ENCODE measurements at regions not wholly inside any gene's neighbourhood (a gene's known extent, or its start where the extent isn't known, plus 50 kb on each side); places are given as distances from the start of the nearest gene placed in this dataset.

DNA sequence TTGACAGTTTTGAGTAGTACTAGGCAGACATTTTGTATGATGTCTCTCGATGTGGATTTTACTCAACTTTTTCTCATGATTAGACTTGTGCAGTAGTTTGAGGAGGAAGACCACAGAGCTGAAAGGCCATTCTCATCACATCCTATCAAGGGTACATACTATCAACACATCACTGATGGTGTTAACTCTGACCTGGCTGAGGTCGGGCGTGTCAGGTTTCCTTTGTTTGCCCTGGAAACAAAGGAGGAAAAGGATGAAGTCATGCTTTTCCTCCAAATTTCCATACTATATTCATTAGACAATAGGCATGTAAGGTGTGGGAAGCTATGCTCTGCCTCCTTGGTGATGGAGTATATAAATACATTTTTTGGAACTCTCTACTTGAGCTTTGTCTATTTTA is 211.1 kb downstream of the DSEL start:
- TF ChIP-seq, protein P1, sequence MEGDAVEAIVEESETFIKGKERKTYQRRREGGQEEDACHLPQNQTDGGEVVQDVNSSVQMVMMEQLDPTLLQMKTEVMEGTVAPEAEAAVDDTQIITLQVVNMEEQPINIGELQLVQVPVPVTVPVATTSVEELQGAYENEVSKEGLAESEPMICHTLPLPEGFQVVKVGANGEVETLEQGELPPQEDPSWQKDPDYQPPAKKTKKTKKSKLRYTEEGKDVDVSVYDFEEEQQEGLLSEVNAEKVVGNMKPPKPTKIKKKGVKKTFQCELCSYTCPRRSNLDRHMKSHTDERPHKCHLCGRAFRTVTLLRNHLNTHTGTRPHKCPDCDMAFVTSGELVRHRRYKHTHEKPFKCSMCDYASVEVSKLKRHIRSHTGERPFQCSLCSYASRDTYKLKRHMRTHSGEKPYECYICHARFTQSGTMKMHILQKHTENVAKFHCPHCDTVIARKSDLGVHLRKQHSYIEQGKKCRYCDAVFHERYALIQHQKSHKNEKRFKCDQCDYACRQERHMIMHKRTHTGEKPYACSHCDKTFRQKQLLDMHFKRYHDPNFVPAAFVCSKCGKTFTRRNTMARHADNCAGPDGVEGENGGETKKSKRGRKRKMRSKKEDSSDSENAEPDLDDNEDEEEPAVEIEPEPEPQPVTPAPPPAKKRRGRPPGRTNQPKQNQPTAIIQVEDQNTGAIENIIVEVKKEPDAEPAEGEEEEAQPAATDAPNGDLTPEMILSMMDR (IDR thresholded peaks at IDR 0.05), result no peak
- no peak for TF ChIP-seq POLR2A (IDR thresholded peaks at IDR 0.05)
- no peak for TF ChIP-seq POLR2AphosphoS5 (IDR thresholded peaks at IDR 0.05)
